ENCODE measurements at regions not wholly inside any gene's neighbourhood (a gene's known extent, or its start where the extent isn't known, plus 50 kb on each side); places are given as distances from the start of the nearest gene placed in this dataset.

GRCh38 chr1:228923973-228924686 lies 188.9 kb downstream of the RHOU start:
- TF ChIP-seq CTCF (IDR thresholded peaks at IDR 0.05; ENCODE audit: poor library complexity, severe bottlenecking) (no peak), EZH2 (IDR thresholded peaks at IDR 0.05; ENCODE audit: borderline replicate concordance, insufficient read depth, low read length, poor library complexity, severe bottlenecking) (no peak), POLR2AphosphoS5 (IDR thresholded peaks at IDR 0.05) (no peak), REST (IDR thresholded peaks at IDR 0.05; ENCODE audit: borderline replicate concordance) (no peak)
